Heart left ventricle (tissue), 13 donors: ENCODE measurements at regions not wholly inside any gene's neighbourhood (a gene's known extent, or its start where the extent isn't known, plus 50 kb on each side); places are given as distances from the start of the nearest gene placed in this dataset.

Experiments used
- CTCF ChIP-seq, 12 donors: fragments of 200-600 bp; sonication (generic) in 4 of 12; IDR thresholded peaks; one replicate each; pipeline versions ENCODE4 v1.5.0 to v1.8.0; 2018 to 2022; ENCODE audit warnings: antibody characterized with exemption in 12 of 12, mild to moderate bottlenecking in 5 of 12
- POLR2A ChIP-seq, 2 donors: fragments of 450-650 bp; IDR thresholded peaks; one replicate each; pipeline ENCODE4 v1.6.1; 2017; ENCODE audit warnings: antibody characterized with exemption in 2 of 2, mild to moderate bottlenecking in 2 of 2, moderate library complexity in 2 of 2
- donor health status: ischemic (EF 13 %, LVEDD 7.1; RV severe dilation, severe dysfunction).
- donor health status: DM: no; HTN: yes; CAD: no.
- donor health status: DM: no; HTN: no; CAD: no.
- donor health status: ischemic (EF 25% LVEDD 6.9; RV normal size, moderate dysfunction).
- donor health status: ischemic (EF 25% LVEDD 5.7; RV mildly dilated, moderate dysfunction).
- donor health status: ischemic (EF 35%, LVEDD 5.7; RV mildly dilated, moderate dysfunction).
- donor health status: nonischemic (EF 11% LVEDD 7.7; RV severe dilation, severe dysfunction).
- donor health status: DM: yes; HTN: yes; CAD: no.
- donor health status: PGD.
- donor health status: ischemic (EF 29% LVEDD 5.4; RV normal size, mild dysfunction).
- donor health status: nonischemic (EF 23%, LVEDD 6.1; RV moderate dilation, normal function).

GRCh38 chr2:235330775-235331451 lies 162.9 kb upstream of the AGAP1 start:
- no peak for TF ChIP-seq POLR2A (IDR thresholded peaks at IDR 0.05)
- TF ChIP-seq CTCF (IDR thresholded peaks at IDR 0.05): no peak
